Left lobe of liver (tissue), 2 donors: ENCODE measurements at regions not wholly inside any gene's neighbourhood (a gene's known extent, or its start where the extent isn't known, plus 50 kb on each side); places are given as distances from the start of the nearest gene placed in this dataset.

Experiments
- ATAC-seq: fragments of 200-7000 bp; cut with Tn5 transposase; one replicate; pipeline ENCODE4 v1.9.1; 2020; ENCODE audit warnings: mild to moderate bottlenecking, moderate library complexity
- DNase-seq: peaks from one replicate; pipeline ENCODE4 v3.0.0-alpha.2; 2020; ENCODE audit warnings: low spot score
- donor health status: DM: no; HTN: no; CAD: no; lungs with moderate emphysema.
- donor health status: DM: no; HTN: yes; CAD: no.

DNA sequence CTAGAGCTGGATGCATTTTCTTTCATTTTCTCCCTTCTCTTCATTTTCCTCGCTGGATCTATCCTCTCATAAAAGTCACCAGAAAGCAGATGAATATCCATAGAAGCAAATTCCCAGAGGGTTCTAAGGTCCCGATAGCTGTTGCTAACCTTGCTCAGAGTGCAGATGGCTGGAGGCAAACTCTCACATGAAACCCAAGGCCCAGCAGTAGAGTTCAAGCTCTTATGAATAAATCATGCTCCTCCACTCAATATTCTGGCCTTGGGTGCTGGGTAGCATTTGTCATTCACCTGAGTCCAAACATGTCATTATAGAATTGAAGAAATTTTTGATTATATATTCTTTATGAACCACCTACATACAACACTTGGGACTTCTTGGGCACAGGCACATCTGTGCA is 539.7 kb upstream of the MARCKS start:
- no peak for DNase-seq

DNA sequence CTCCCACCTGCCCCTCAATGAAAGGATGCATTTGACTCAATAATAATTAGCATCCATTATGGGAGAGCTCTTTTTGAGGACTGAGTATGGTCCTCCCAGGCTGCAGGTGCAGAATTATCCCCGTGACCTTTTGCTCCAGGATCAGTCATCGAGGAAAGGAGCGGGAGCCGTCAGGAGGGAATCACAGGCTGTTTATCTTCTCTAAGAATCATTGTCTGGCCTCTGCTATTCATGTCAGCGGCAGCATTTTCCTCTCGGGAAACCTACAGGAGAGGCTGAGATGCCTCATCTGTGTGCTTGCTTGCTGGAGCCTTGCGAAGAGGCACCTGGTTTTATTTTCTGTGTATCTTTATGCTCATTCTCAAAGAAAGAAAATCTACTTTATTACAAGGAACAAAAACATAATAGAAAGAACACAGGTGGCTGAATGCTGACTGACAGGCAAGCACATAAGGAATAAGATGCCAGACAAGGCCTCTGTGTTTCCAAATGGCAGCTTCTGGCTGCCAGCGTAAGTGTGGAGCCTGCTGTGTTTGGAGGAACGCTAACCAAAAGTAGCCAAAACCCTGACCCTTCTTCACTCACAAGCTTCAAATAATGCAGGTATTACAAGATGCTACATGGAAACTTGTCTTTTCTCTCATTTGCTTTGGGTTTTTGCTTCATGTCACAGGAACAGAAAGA is 539.1 kb upstream of the MARCKS start:
- ATAC-seq (no peak), DNase-seq (no peak)

More for the DNA sequence above, 539.7 kb upstream of the MARCKS start:
- ATAC-seq = no peak

DNA sequence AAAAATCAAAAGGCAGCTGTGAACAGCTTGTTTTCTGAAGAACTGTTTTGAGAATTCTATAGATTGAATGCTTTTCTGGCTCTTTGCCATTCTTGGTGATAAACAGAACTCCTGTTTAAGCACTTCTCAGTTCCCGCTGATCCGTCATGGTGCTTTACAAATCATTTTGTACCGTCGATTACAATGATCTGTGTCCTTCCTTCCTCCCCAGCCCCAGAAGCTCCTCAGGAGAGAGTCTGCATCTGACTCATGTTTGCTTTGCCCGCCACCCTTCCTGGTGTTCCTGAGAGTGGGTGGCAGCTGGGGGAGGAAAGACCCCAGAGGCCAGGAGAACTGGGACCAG is 538.6 kb upstream of the MARCKS start:
- no peak for DNase-seq
- no peak for ATAC-seq

DNA sequence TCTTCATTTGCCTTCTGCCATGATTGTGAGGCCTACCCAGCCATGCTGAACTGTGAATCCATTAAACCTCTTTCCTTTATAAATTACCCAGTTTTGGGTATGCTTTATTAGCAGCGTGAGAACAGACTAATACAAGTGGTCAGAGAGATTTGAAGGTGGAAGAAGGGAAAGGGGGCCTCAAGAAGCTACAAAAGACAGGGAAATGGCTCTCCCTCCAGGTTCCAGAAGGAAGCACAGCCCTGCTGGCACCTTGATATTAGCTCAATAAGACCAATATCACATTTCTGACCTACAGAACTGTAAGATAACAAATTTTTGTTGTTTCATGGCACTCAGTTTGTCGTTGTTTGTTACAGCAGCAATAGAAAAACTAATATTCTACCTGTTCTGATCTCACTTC is 536.5 kb upstream of the MARCKS start:
- DNase-seq (no peak), ATAC-seq (no peak)

- ATAC-seq (no peak), DNase-seq (no peak)
Measured at GRCh38 chr6:113326781-113327180, 530.4 kb upstream of the MARCKS start.

GRCh38 chr6:113328886-113329381 is 528.2 kb upstream of the MARCKS start:
- no peak for DNase-seq
- no peak for ATAC-seq

GRCh38 chr6:113329942-113330635 is 527.1 kb upstream of the MARCKS start:
- no peak for ATAC-seq
- no peak for DNase-seq

GRCh38 chr6:113330636-113330946 is 526.6 kb upstream of the MARCKS start:
- ATAC-seq (no peak), DNase-seq (no peak)

DNA sequence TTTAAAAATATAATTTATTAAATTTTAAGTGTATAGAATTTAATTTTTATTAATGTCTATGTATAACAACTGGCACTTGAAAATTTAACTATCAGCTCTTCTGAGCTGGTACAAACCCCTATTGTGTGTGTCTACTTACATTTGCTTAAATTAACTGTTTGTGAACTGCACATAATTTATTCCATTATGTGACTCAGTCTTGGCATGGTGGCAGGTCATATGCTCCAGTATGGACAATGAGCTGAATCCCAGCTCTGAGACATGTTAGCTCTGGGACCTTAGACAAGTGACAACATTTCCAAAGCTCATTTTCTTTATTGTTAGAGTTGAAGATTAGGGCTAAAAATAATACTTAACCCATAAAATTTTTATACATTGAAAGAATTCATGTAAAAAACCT is 526.1 kb upstream of the MARCKS start:
- DNase-seq (no peak), ATAC-seq (no peak)

- no peak for DNase-seq
- no peak for ATAC-seq
Measured at GRCh38 chr6:113338644-113339043, 518.5 kb upstream of the MARCKS start.

DNA sequence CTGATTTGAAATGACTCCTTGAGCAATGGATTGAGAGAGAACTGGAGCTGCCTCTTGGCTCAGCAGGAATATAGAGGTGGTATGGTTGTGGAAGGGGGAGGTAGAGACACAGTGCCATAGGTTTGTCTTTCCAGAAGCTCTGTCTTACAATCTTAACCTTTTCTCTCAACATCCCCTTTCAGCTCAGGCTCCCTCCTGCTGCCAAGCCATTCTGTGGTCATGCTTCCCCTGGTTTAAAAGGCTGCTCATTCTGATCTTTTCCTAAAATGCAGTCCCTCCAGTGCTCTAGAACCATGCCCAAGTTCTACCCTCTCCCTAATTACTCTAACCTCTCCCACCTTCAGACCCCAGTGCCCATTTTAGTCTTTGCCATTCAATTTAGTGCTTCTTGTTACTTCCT is 517.9 kb upstream of the MARCKS start:
- DNase-seq = no peak
- no peak for ATAC-seq

GRCh38 chr6:113340371-113340770 is 516.8 kb upstream of the MARCKS start:
- DNase-seq (no peak), ATAC-seq (no peak)

GRCh38 chr6:113343940-113344339 is 513.2 kb upstream of the MARCKS start:
- DNase-seq (no peak), ATAC-seq (no peak)

GRCh38 chr6:113344969-113345368 is 512.2 kb upstream of the MARCKS start:
- ATAC-seq = no peak
- DNase-seq = no peak

- DNase-seq (no peak), ATAC-seq (no peak)
Measured at GRCh38 chr6:113347436-113347835, 509.7 kb upstream of the MARCKS start.

DNA sequence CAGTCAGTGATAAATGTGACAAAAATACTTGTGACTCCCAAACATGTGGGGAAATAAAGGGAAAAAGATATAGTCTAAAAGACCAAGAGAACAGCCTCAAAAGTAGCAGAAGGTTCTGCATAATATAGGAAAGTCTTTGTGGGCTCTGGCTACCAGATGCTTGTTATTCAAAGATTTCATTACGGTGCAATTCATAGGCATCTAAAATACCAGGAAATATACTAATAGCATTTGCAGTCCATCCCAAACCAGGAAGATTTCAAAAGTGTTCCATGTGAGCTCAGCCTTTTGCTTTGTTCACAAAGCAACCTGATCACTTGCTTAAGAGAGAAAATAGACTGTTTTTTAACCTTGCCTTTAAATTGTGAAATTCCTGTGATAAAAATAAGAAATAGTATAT is 506.7 kb upstream of the MARCKS start:
- ATAC-seq = no peak

GRCh38 chr6:113351173-113351834 is 505.8 kb upstream of the MARCKS start:
- ATAC-seq (no peak), DNase-seq (no peak)

More for the DNA sequence above, 506.7 kb upstream of the MARCKS start:
- no peak for DNase-seq

- DNase-seq (peak; percentile 48), ATAC-seq (peak; percentile 94)
Measured at GRCh38 chr6:113352029-113352801, 504.9 kb upstream of the MARCKS start.

- ATAC-seq = no peak
Measured at GRCh38 chr6:113352831-113353230, 504.3 kb upstream of the MARCKS start.

DNA sequence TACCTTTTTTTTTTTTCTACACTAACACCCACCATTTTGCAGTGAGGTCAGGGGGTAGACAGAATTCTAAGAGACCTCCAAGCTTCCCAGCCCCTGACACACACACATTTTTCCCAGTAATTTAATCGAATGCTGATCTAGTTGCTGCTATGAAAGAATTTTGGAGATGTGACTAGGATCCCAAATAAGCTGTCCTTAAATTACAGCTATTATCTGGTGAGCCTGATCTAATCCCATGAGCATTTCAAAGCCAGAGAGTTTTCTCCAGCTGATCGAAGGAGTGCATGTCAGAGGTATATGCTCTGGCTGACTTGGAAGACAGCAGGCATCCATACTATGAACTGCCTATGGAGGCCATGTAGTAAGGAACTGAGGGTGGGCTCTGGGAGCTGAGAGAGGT is 503.8 kb upstream of the MARCKS start:
- no peak for ATAC-seq
- no peak for DNase-seq

More at GRCh38 chr6:113352831-113353230, 504.3 kb upstream of the MARCKS start:
- DNase-seq = no peak

- ATAC-seq (no peak), DNase-seq (no peak)
Measured at GRCh38 chr6:113354204-113354895, 502.8 kb upstream of the MARCKS start.
